ENCODE measurements at regions not wholly inside any gene's neighbourhood (a gene's known extent, or its start where the extent isn't known, plus 50 kb on each side); places are given as distances from the start of the nearest gene placed in this dataset.

DNA sequence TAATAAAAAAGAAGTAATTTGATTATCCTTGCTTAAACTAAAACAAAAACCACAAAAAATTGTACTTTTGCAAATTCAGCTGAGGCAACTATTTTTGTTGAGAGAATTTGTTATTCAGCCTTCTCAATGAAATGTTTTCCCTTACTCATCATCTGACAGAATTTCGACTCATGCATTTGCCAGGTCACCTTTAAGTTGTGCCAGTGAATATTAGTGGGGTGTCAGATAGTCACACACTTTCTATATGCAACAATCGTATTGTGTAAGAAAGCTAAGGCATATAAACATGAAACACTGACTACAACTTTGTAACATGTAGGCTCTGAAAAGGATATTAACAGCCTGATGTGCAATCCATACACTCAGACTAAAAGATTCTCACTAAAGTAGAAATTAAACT is 1653.1 kb upstream of the SLC39A10 start:
- TF ChIP-seq CTCF (conservative IDR thresholded peaks at IDR 0.05; ENCODE audit: low read length), result no peak
- TF ChIP-seq EZH2phosphoT487 (IDR thresholded peaks at IDR 0.05; ENCODE audit: borderline replicate concordance), result no peak

DNA sequence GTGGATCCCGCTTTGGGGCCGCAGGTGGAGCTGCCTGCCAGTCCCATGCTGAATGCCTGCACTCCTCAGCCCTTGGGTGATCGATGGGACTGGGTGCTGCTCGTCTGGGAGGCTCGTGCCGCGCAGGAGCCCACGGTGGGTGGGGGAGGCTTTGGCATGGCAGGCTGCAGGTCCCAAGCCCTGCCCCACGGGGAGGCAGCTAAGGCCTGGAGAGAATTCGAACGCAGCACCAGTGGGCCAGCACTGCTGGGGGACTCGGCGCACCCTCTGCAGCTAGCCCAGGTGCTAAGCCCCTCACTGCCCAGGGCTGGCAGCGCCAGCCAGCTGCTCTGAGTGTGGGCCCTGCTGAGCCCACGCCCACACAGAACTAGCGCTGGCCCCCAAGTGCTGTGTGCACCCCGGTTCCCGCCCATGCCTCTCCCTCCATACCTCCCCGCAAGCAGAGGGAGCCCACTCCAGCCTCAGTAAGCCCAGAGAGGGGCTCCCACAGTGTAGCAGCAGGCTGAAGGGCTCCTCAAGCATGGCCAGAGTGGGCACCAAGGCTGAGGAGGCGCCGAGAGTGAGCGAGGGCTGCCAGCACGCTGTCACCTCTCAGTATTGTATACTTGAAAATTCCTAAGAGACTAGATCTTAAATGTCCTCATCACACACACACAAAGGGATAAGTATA is 1654.2 kb upstream of the SLC39A10 start:
- no peaks in the 10 kb centered on the region for H3K36me3 ChIP-seq (ENCODE audit: insufficient read depth, low read length)
- no peaks in the 10 kb centered on the region for H3K79me2 ChIP-seq (ENCODE audit: insufficient read depth, low read length)
- no peaks in the 10 kb centered on the region for H3K27me3 ChIP-seq (ENCODE audit: insufficient read depth, low read length, poor library complexity, severe bottlenecking)
- H3K4me1 ChIP-seq (ENCODE audit: insufficient read depth, low read length, poor library complexity, severe bottlenecking), result no peaks in the 10 kb centered on the region
- no peak overlapping the region for H3K4me3 ChIP-seq (ENCODE audit: low read length, poor library complexity, severe bottlenecking)
- no peaks in the 10 kb centered on the region for H3F3A ChIP-seq (ENCODE audit: low read depth)
- H3K4me2 ChIP-seq (ENCODE audit: low read depth, low read length, poor library complexity, severe bottlenecking), result no peak overlapping the region
- H4K20me1 ChIP-seq (ENCODE audit: insufficient read depth, low read length, poor library complexity, severe bottlenecking), result no peaks in the 10 kb centered on the region
- no peaks in the 10 kb centered on the region for H3K9me3 ChIP-seq (ENCODE audit: insufficient read depth, low read depth, low read length)
- H2AFZ ChIP-seq (ENCODE audit: low read length), result no peak overlapping the region
- no peak overlapping the region for H3K9ac ChIP-seq (ENCODE audit: low read depth, low read length, poor library complexity, severe bottlenecking)
- no peaks in the 10 kb centered on the region for H3K9me2 ChIP-seq (replicated peaks; ENCODE audit: low read depth, low read length)
- TF ChIP-seq EZH2phosphoT487 (IDR thresholded peaks at IDR 0.05; ENCODE audit: borderline replicate concordance) (no peak), CTCF (conservative IDR thresholded peaks at IDR 0.05; ENCODE audit: low read length) (no peak)

More for the DNA sequence above, 1653.1 kb upstream of the SLC39A10 start:
- no peaks in the 10 kb centered on the region for H3K9me2 ChIP-seq (replicated peaks; ENCODE audit: low read depth, low read length)
- no peaks in the 10 kb centered on the region for H3K79me2 ChIP-seq (ENCODE audit: insufficient read depth, low read length)
- H3K4me2 ChIP-seq (ENCODE audit: low read depth, low read length, poor library complexity, severe bottlenecking), result no peak overlapping the region
- no peaks in the 10 kb centered on the region for H4K20me1 ChIP-seq (ENCODE audit: insufficient read depth, low read length, poor library complexity, severe bottlenecking)
- no peaks in the 10 kb centered on the region for H3K36me3 ChIP-seq (ENCODE audit: insufficient read depth, low read length)
- H3K9ac ChIP-seq (ENCODE audit: low read depth, low read length, poor library complexity, severe bottlenecking), result no peak overlapping the region
- no peaks in the 10 kb centered on the region for H3K4me1 ChIP-seq (ENCODE audit: insufficient read depth, low read length, poor library complexity, severe bottlenecking)
- H3F3A ChIP-seq (ENCODE audit: low read depth), result no peaks in the 10 kb centered on the region
- no peak overlapping the region for H2AFZ ChIP-seq (ENCODE audit: low read length)
- no peaks in the 10 kb centered on the region for H3K27me3 ChIP-seq (ENCODE audit: insufficient read depth, low read length, poor library complexity, severe bottlenecking)
- no peak overlapping the region for H3K4me3 ChIP-seq (ENCODE audit: low read length, poor library complexity, severe bottlenecking)
- no peaks in the 10 kb centered on the region; the same call in 1 of the 2 replicates for H3K9me3 ChIP-seq (ENCODE audit: insufficient read depth, low read depth, low read length)

DNA sequence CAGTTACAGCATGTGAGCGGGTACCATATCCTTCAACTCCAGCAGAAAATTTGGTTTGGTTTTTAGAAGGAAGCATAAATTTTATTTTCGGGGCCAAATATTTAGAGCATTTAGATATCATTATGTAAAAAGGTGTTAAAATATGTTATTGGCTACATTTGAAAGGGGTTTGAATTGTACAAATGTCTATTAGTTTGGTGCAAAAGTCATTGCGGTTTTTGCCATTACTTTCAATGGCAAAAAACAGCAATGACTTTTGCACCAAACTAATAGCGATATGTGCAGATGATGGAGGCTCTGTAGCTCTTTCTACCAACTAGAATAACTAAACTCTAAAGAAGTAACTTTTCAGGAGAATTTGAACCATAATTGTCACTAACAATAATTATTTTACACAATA is 1666.2 kb upstream of the SLC39A10 start:
- Histone ChIP-seq H3K9ac (ENCODE audit: low read depth, low read length, poor library complexity, severe bottlenecking) (no peak overlapping the region), H3K4me1 (ENCODE audit: insufficient read depth, low read length, poor library complexity, severe bottlenecking) (no peaks in the 10 kb centered on the region), H3K4me3 (ENCODE audit: low read length, poor library complexity, severe bottlenecking) (no peak overlapping the region), H3K9me2 (replicated peaks; ENCODE audit: low read depth, low read length) (no peaks in the 10 kb centered on the region), H3K36me3 (ENCODE audit: insufficient read depth, low read length) (no peaks in the 10 kb centered on the region), H3K9me3 (ENCODE audit: insufficient read depth, low read depth, low read length) (no peaks in the 10 kb centered on the region), H4K20me1 (ENCODE audit: insufficient read depth, low read length, poor library complexity, severe bottlenecking) (no peaks in the 10 kb centered on the region), H3K4me2 (ENCODE audit: low read depth, low read length, poor library complexity, severe bottlenecking) (no peak overlapping the region), H3K27me3 (ENCODE audit: insufficient read depth, low read length, poor library complexity, severe bottlenecking) (no peaks in the 10 kb centered on the region), H3F3A (ENCODE audit: low read depth) (no peaks in the 10 kb centered on the region), H2AFZ (ENCODE audit: low read length) (no peak overlapping the region), H3K79me2 (ENCODE audit: insufficient read depth, low read length) (no peaks in the 10 kb centered on the region)
- TF ChIP-seq CTCF (conservative IDR thresholded peaks at IDR 0.05; ENCODE audit: low read length) (no peak), EZH2phosphoT487 (IDR thresholded peaks at IDR 0.05; ENCODE audit: borderline replicate concordance) (no peak)
